ENCODE measurements at regions not wholly inside any gene's neighbourhood (a gene's known extent, or its start where the extent isn't known, plus 50 kb on each side); places are given as distances from the start of the nearest gene placed in this dataset.
"Not testable (repeated sequence)": the region's sequence is repeated elsewhere in the genome, so short reads cannot be mapped to it uniquely, and the experiment has no call there.

DNA sequence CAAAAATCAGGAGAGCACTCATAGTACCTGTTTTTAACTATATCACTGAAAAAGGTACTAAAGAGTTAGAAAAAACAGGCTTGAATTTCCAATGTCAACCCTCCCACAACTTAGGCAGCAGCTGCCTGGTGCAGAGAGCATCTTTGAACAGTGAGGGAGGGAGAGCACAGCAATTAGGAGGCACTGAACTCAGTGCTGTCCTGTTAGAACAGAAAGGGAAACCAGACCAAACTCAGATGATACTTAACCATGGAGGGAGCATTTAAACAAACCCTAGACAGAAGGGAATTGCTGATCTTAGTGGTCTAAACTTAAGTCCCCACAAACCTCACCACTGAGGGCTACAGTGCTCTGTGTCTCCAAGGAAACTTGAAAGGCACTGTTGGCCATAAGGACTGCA lies 179.2 kb upstream of the AGTR1 start:
- DNase-seq, result no peak

DNA sequence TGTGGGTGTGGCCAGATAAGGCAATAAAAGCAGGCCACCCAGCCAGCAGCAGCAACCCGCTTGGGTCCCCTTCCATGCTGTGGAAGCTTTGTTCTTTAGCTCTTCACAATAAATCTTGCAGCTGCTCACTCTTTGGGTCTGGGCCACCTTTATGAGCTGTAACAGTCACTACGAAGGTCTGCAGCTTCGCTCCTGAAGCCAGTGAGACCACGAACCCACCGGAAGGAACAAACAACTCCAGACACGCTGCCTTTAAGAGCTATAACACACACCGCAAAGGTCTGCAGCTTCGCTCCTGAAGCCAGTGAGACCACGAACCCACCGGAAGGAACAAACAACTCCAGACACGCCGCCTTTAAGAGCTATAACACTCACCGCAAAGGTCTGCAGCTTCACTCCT lies 172.1 kb upstream of the AGTR1 start:
- DNase-seq, result not testable (repeated sequence)

DNA sequence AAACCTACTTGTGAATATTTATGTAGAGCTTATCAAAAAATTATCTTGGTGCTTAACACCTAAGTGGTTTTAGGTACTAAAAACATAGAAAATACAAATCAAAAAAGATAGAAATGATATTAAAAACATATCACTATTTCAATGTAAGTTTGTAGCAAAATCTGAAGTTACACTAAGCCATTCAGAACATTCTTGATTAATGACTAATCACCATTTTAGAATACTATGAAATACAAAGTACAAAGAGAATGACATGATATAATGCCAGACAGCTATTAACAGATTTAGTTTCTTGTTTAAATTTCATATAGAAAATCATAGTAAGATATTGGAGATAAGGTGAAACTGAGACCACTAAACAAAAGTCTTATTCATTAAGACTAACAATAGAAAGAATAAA lies 169.7 kb upstream of the AGTR1 start:
- DNase-seq, result no peak

GRCh38 chr3:148531836-148532235 lies 165.9 kb upstream of the AGTR1 start:
- no peak for DNase-seq

DNA sequence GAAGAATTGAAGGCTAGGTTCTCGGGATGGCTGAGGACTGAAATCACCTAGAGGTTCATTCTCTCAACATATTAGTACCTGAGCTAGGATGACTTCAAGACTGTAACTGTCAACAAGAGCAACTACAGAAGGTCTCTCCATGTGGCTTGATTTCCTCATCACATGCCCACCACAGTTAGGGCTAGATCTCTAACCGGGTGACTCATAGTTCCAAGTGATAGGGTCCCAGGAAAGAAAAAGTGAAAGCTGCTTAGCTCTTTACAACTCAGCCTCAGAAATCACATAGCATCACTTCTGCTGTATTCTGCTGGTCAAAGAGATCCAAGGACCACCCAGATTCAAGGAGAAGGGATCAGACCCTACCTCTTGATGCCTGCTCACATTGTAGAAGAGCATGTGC lies 165.4 kb upstream of the AGTR1 start:
- no peak for DNase-seq

- no peak for DNase-seq
These were observed 164.9 kb upstream of the AGTR1 start for GRCh38 chr3:148532774-148533173.

GRCh38 chr3:148534089-148534988 lies 163.4 kb upstream of the AGTR1 start:
- DNase-seq, result no peak

DNA sequence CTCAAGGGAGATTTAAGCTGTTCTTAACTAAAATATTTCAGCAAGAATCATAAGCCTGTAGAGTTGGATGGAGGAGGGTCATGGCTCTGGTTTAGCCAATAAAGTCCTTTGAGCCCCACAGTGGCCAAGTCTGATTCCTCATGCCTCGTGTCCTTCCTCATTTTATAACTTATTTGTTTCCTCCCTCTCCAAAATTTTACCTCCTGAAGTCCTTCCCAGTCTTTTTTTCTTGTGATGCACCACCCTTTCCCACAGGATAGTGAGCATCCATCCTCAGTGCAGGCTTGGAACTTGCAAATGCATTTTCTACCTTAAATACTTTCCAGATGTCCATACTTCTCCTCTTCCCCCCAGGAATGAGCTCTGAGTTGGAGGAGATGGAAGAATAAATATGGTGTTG lies 162.7 kb upstream of the AGTR1 start:
- DNase-seq, result no peak

- no peak for DNase-seq
These were observed 157.4 kb upstream of the AGTR1 start for GRCh38 chr3:148540266-148540665.

GRCh38 chr3:148540851-148541250 lies 156.9 kb upstream of the AGTR1 start:
- no peak for DNase-seq

GRCh38 chr3:148546959-148547358 lies 150.7 kb upstream of the AGTR1 start:
- no peak for DNase-seq

DNA sequence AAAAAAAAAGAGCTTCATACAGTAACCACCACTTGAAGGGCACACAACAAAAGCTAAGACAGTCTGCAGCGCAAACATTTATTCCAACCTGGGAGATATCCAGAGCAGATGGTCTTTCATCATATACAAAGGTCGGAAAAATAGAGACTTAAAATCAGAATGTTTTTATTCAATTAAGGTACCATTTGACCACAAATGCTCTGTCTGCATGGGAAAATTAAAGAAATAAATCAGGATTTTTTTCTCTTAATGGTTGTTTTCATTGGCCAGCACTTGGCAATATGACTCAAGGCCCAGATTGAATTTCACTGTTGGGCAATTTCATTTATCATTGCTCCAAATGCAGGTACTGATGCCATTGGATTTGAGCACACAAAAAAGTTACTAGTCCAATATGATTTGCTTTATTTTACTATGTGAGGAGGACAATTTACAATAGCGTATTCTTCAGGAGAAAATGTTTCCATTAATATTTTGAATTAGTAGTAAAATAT lies 145.9 kb upstream of the AGTR1 start:
- no peak for DNase-seq

DNA sequence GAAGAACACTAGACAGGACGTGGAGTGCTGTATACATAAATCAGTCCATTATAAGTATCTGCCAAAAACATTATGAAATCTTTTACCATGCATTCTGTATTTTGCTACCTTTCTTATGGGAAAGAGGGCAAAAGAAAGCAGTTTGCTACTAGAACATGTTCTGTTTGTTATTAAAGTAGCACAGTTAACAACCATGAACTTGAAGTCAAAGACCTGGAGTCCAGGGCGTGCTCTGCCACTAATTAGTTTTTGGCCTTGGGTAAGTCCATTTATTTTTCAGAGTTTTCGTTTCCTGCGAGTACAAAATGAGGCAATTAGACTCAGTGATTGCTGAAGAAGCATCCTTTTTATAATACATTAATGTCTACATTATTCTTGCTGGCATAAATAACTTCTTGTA lies 143.3 kb upstream of the AGTR1 start:
- no peak for DNase-seq

- DNase-seq, result no peak
These were observed 141.0 kb upstream of the AGTR1 start for GRCh38 chr3:148556664-148557063.

DNA sequence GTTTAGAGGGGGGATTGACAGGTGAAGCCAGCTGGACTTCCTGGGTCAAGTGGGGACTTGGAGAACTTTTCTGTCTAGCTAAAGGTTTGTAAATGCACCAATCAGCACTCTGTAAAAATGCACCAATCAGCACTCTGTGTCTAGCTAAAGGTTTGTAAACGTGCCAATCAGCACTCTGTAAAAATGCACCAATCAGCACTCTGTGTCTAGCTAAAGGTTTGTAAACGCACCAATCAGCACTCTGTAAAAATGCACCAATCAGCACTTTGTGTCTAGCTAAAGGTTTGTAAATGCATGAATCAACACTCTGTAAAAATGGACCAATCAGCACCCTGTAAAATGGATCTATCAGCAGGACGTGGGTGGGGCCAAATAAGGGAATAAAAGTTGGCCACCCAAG lies 120.1 kb upstream of the AGTR1 start:
- not testable (repeated sequence) for DNase-seq

GRCh38 chr3:148582126-148582525 lies 115.6 kb upstream of the AGTR1 start:
- DNase-seq, result no peak

GRCh38 chr3:148583793-148584192 lies 113.9 kb upstream of the AGTR1 start:
- DNase-seq, result no peak

GRCh38 chr3:148584438-148584837 lies 113.3 kb upstream of the AGTR1 start:
- no peak for DNase-seq

DNA sequence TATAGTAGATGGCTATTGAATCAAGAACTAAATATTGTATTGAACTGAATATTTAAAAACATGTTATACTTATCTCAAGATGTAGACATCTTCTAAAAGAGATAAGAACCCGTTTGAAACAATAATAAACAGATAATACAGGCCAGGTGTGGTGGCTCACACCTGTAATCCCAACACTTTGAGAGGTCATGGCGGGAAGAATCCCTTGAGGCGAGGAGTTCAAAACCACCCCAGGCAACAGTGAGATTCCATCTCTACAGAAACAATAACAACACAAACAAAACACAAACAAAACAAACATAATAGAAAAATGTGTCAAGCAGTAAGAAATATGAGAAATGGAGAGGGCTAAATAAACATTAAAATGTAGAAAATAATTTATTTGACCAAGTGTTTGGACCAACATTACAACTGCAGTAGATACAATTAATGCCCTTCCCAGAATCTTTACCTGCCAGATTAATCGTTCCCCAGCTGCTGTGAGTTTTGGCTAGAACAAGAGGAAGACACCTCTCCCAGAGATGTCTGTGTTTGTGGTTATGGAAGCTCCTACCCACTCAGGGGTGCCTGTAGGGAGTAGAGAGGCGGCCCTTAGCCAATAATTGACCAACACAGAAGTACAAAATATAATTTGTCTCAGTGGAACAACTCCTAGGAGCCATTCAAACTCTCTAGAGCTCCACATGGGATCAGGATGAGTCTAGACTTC lies 111.9 kb upstream of the AGTR1 start:
- DNase-seq, result no peak

DNA sequence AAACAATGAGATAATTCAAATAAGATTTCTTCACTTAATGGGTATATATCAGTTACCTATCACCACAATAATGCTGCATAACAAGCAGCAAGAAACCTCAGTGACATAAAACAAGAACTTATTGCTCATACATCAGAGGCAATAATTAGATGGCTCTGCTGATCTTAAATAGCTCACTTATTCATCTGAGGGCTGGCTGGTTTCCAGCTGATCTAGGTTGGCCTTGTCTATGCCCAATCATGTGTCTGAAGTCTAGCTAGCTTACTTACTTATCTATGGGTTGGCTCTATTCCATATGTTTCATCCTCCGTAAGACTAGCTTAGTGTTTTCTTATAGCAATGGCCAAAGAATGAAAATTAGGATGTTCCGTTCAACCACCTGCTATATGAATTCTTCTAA lies 109.4 kb upstream of the AGTR1 start:
- no peak for DNase-seq

DNA sequence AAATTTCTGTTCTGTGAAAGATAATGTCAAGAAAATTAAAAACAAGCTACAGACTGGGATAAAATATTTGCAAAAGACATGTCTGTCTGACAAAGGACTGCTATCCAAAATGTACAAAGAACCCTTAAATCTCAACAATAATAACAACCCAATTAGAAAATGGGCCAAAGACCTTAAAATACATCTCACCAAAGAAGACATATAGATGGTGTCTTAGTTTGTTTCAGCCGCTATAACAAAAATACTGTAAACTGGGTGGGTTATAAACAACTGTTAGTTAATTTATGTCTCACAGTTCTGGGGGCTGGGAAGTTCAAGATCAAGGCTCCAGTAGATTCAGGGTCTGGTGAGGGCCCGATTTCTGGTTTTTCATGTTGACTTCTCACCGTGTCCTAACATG lies 106.2 kb upstream of the AGTR1 start:
- DNase-seq, result no peak

DNA sequence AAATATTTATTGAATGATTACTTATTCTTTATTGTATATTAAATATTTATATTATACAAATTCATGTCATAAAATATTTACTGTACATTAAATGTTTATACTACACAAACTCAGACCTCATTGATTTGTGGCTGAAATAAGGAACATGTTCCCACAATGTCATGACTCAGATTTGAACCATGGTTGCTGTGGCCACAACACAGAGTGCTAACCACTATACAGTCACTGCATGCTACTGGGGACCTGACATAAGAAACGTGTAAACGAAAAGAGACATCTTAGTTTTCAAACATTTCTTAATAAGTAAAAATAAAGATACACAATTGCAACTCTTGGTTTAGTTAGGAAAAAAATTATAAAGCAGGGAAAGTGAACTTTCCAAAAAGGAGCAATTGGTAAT lies 99.1 kb upstream of the AGTR1 start:
- no peak for DNase-seq

- DNase-seq, result no peak
These were observed 98.2 kb upstream of the AGTR1 start for GRCh38 chr3:148599481-148599880.

DNA sequence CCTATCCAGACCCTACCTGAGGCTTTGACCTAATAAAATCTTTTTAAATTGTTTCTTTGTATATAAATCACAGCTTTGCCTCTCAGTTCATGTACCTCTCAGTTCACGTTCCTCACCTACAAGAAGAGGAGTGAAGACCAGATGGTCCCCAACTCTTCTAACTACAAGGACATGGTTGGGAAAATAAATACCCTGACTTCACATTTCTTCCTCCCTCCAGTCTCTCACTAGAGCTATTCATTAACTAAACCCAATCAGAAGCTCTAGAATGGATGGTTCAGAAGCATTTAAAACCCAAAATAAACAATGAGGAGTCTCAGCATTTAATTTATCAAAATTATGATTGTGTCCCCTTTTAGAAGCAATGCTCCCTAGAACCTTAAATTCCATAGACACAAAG lies 97.3 kb upstream of the AGTR1 start:
- no peak for DNase-seq

Measured in inflammatory macrophage (primary cell).